B cell (primary cell): ENCODE measurements at regions not wholly inside any gene's neighbourhood (a gene's known extent, or its start where the extent isn't known, plus 50 kb on each side); places are given as distances from the start of the nearest gene placed in this dataset.

Source experiments
- ATAC-seq: fragments of 200-7000 bp; cut with Tn5 transposase; one replicate; pipeline ENCODE4 v1.10.0; 2021; ENCODE audit warnings: low read depth, mild to moderate bottlenecking, moderate number of reproducible peaks, moderate library complexity
- CTCF ChIA-PET: fragments of 350-600 bp; sonication (Branson Sonifier 250); formaldehyde crosslinking; loops from one replicate; lab custom pipeline; 2021; ENCODE audit warnings: antibody characterized with exemption, inconsistent platforms; lab: Charles Lee
- POLR2A ChIA-PET: fragments of 350-600 bp; sonication (Branson Sonifier 250); formaldehyde crosslinking; loops from one replicate; lab custom pipeline; 2021; ENCODE audit warnings: antibody characterized with exemption; lab: Charles Lee
- DNase-seq: peaks from one replicate; pipeline ENCODE4 v3.0.0; 2013
- H2AFZ ChIP-seq: 2 replicates; pipeline ENCODE4 v1.6.1; 2012; ENCODE audit warnings: mild to moderate bottlenecking, low read depth, low read length; ENCODE audit not compliant: insufficient read depth, poor library complexity, severe bottlenecking
- H3K27ac ChIP-seq, 2 donors: 1 replicate in 1 of 2; 2 replicates in 1 of 2; pipeline ENCODE4 v1.5.1; 2012 to 2013; ENCODE audit warnings: low read length in 2 of 2, mild to moderate bottlenecking in 2 of 2, moderate library complexity in 1 of 2
- H3K27me3 ChIP-seq, 4 experiments: fragments of 200-600 bp in 1 of 4; sonication (generic) in 1 of 4; replicated peaks in 1 of 4; 1 replicate in 2 of 4; 2 replicates in 2 of 4; pipeline versions ENCODE4 v1.6.1 to v1.7.0; 2013 to 2016; ENCODE audit warnings: low read length in 3 of 4, mild to moderate bottlenecking in 2 of 4, mixed read lengths in 1 of 4, moderate library complexity in 1 of 4; ENCODE audit not compliant: insufficient read depth in 4 of 4, control insufficient read depth in 3 of 4; ENCODE audit errors: control extremely low read depth in 1 of 4
- H3K36me3 ChIP-seq, 2 experiments: replicated peaks in 1 of 2; 1 replicate in 1 of 2; 2 replicates in 1 of 2; pipeline versions ENCODE4 v1.6.1 to v1.7.1; 2013; ENCODE audit warnings: low read length in 1 of 2; ENCODE audit not compliant: insufficient read depth in 2 of 2, control insufficient read depth in 1 of 2; ENCODE audit errors: control extremely low read depth in 1 of 2, extremely low read depth in 1 of 2
- H3K4me1 ChIP-seq, 2 donors: fragments of 200-600 bp in 1 of 2; sonication (generic) in 1 of 2; 1 replicate in 1 of 2; 2 replicates in 1 of 2; pipeline versions ENCODE4 v1.5.1 to v1.6.1; 2013 to 2017; ENCODE audit warnings: low read length in 2 of 2; ENCODE audit not compliant: control insufficient read depth in 2 of 2, insufficient read depth in 2 of 2
- H3K4me2 ChIP-seq: replicated peaks from 2 replicates; pipeline ENCODE3; 2012; ENCODE audit warnings: mild to moderate bottlenecking, low read depth, low read length; ENCODE audit not compliant: poor library complexity, severe bottlenecking
- H3K4me3 ChIP-seq, 5 experiments: fragments of 200-600 bp in 1 of 5; sonication (generic) in 1 of 5; 1 replicate in 3 of 5; 2 replicates in 2 of 5; pipeline versions ENCODE4 v1.5.1 to v1.7.0; 2011 to 2016; ENCODE audit warnings: low read length in 4 of 5, mild to moderate bottlenecking in 4 of 5, low read depth in 2 of 5, control low read depth in 1 of 5, moderate library complexity in 1 of 5; ENCODE audit not compliant: insufficient read depth in 1 of 5; ENCODE audit errors: control extremely low read depth in 1 of 5, extremely low read depth in 1 of 5
- H3K79me2 ChIP-seq: fragments of 200-600 bp; sonication (generic); one replicate; pipeline ENCODE4 v1.6.0; 2016; ENCODE audit warnings: low read length; ENCODE audit not compliant: control insufficient read depth, insufficient read depth
- H3K9ac ChIP-seq: fragments of 200-600 bp; sonication (generic); 2 replicates; pipeline ENCODE4 v1.6.1; 2017; ENCODE audit warnings: mild to moderate bottlenecking, low read length, moderate library complexity
- H3K9me3 ChIP-seq, 3 donors: one replicate each; pipeline versions ENCODE4 v1.6.1 to v1.7.1; 2013; ENCODE audit warnings: low read length in 2 of 3; ENCODE audit not compliant: control insufficient read depth in 2 of 3, insufficient read depth in 1 of 3; ENCODE audit errors: control extremely low read depth in 1 of 3
- H4K20me1 ChIP-seq: 2 replicates; pipeline ENCODE4 v1.6.0; 2012; ENCODE audit warnings: mild to moderate bottlenecking, low read length; ENCODE audit not compliant: insufficient read depth, control insufficient read depth, poor library complexity, severe bottlenecking
- H3K27ac Mint-ChIP-seq: one replicate; pipeline ENCODE4 v1.8.0; 2021; ENCODE audit warnings: mixed read lengths
- H3K27me3 Mint-ChIP-seq: one replicate; pipeline ENCODE4 v1.8.0; 2021; ENCODE audit warnings: mixed read lengths
- H3K4me1 Mint-ChIP-seq: one replicate; pipeline ENCODE4 v1.8.0; 2021; ENCODE audit warnings: mixed read lengths
- H3K4me3 Mint-ChIP-seq: one replicate; pipeline ENCODE4 v1.8.0; 2021; ENCODE audit warnings: mixed read lengths
- H3K9me3 Mint-ChIP-seq: one replicate; pipeline ENCODE4 v1.8.0; 2022; ENCODE audit warnings: mixed read lengths; ENCODE audit not compliant: insufficient read depth
- CTCF ChIP-seq: fragments of 200-600 bp; IDR thresholded peaks from one replicate; pipeline ENCODE4 v1.8.0; 2022; ENCODE audit warnings: antibody characterized with exemption, mild to moderate bottlenecking
- EZH2 ChIP-seq: IDR thresholded peaks from 2 replicates; pipeline ENCODE4 v1.6.1; 2012; ENCODE audit warnings: borderline replicate concordance, low read depth, mild to moderate bottlenecking, moderate library complexity, low read length; ENCODE audit not compliant: insufficient read depth, poor library complexity, severe bottlenecking
- WGBS: methylation state at CpG from one replicate; pipeline ENCODE4 v1.1.5; 2013; ENCODE audit warnings: missing lambda C conversion rate; ENCODE audit not compliant: insufficient coverage; 5-methylcytosine and 5-hydroxymethylcytosine counted together
- intact Hi-C: fragments of 100-400 bp; cut with micrococcal nuclease; formaldehyde crosslinking; loops from one replicate; pipeline ENCODE4 v1.10.0; 2022

DNA sequence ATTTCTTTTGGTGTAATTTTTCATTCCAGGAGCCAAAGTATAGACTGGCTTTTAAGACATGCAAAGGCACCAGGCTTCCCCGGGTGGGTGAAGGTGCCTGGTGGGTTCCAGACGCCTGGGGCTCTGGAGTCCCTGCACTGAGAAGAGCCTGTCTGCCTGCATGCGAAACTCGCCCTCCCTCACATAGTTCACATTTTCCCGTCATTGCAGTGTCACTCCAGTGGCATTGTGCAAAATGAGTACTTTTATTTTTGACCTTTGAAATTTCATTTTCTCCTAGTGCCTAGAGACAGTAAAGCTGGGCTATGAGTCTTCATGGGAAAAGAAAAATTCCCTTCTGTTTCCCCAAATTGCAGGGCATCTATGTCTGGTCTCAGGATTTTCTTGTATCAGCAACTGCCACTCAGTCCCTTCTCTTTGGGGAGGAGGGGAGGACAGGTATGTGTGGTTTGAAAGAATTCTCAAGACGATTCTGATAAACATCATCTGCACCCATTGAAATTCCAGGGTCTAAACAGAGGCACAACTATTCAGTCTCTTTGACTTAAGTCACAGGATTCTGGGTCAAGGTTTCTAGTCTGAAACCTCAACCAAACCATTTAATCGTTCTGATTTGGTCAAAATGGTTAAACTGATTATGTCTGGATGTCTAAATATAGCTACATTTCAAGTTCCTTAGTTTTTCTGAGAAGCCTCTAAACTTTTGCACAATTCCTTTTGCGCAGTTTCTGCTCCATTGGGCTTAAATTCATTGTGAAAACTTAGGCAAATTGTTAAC lies 107.8 kb downstream of the CYP26A1 start:
- intact Hi-C loops: no loop called here
- Mint-ChIP-seq H3K27ac (no peak overlapping the region), H3K4me3 (no peak overlapping the region), H3K9me3 (no peaks in the 10 kb centered on the region), H3K4me1 (no peaks in the 10 kb centered on the region), H3K27me3 (peaks cover 10% of the 10 kb centered on the region)
- no peak for TF ChIP-seq EZH2
- TF ChIP-seq CTCF: no peak
- no peak overlapping the region for H3K27ac ChIP-seq
- no peak for DNase-seq
- WGBS: 95% methylated on average over 3 of the region's 8 CpGs
- no peak overlapping the region for H3K9ac ChIP-seq
- no peaks in the 10 kb centered on the region for H3K79me2 ChIP-seq
- H3K36me3 ChIP-seq: no peaks in the 10 kb centered on the region
- no peaks in the 10 kb centered on the region for H4K20me1 ChIP-seq
- no peaks in the 10 kb centered on the region for H3K9me3 ChIP-seq
- no peak overlapping the region for H2AFZ ChIP-seq
- H3K4me3 ChIP-seq: no peak overlapping the region
- H3K4me2 ChIP-seq: no peak overlapping the region
- POLR2A ChIA-PET: no interaction called here
- no peak for ATAC-seq
- peaks cover 0 to 3% (median 0%) of the 10 kb centered on the region in 4 experiments for H3K27me3 ChIP-seq
- no peaks in the 10 kb centered on the region for H3K4me1 ChIP-seq
- CTCF ChIA-PET: no interaction called here

DNA sequence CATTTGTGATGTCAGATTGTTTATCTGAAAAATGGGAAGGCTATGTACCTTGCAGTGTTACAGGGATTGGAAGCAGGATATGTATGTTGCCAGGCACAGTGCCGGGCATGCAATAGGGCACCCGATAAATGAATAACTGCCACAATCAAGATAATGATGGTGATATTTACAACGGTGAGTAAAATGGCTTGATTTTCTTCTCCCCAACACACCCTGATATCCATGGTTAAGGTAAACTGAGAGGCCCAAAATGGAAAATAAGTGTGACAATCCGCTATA lies 108.3 kb downstream of the CYP26A1 start:
- CTCF ChIA-PET: no interaction called here

More for the DNA sequence above, 108.3 kb downstream of the CYP26A1 start:
- DNase-seq (no peak), ATAC-seq (no peak)
- WGBS: no CpG with 5 or more reads among the region's 4 CpGs
- POLR2A ChIA-PET: no interaction called here
- H2AFZ ChIP-seq: no peak overlapping the region
- H3K4me2 ChIP-seq: no peak overlapping the region
- no peak overlapping the region for H3K27ac ChIP-seq
- Mint-ChIP-seq H3K4me3 (no peak overlapping the region), H3K27me3 (peaks cover 10% of the 10 kb centered on the region), H3K4me1 (no peaks in the 10 kb centered on the region), H3K9me3 (no peaks in the 10 kb centered on the region), H3K27ac (no peak overlapping the region)
- intact Hi-C loops: no loop called here
- no peaks in the 10 kb centered on the region for H3K79me2 ChIP-seq
- H3K9ac ChIP-seq: no peak overlapping the region
- no peaks in the 10 kb centered on the region for H3K9me3 ChIP-seq
- H3K4me1 ChIP-seq: no peaks in the 10 kb centered on the region
- no peaks in the 10 kb centered on the region for H4K20me1 ChIP-seq
- H3K4me3 ChIP-seq: no peak overlapping the region
- H3K27me3 ChIP-seq: peaks cover 0 to 7% (median 1%) of the 10 kb centered on the region in 4 experiments
- TF ChIP-seq CTCF (no peak), EZH2 (no peak)
- H3K36me3 ChIP-seq: no peaks in the 10 kb centered on the region
